A549 (cell line): ENCODE measurements at regions not wholly inside any gene's neighbourhood (a gene's known extent, or its start where the extent isn't known, plus 50 kb on each side); places are given as distances from the start of the nearest gene placed in this dataset.

Experiments used
- ESRRA ChIP-seq: fragments of 150-350 bp; IDR thresholded peaks from 2 replicates; pipeline ENCODE4 v1.6.1; 2014; ENCODE audit warnings: mild to moderate bottlenecking, low read length, borderline replicate concordance
- HDAC2 ChIP-seq: fragments of 200-600 bp; sonication (generic); IDR thresholded peaks from 2 replicates; pipeline ENCODE4 v1.6.1; 2016
- JUN ChIP-seq, 2 experiments: fragments of >200 bp; sonication (Bioruptor Twin); formaldehyde crosslinking; IDR thresholded peaks; 2 replicates in 1 of 2; 3 replicates in 1 of 2; pipeline ENCODE4 v1.6.1; 2016 to 2017
- MAFK ChIP-seq: fragments of 450-650 bp; IDR thresholded peaks from 2 replicates; pipeline ENCODE4 v1.6.1; 2014; ENCODE audit not compliant: partially characterized antibody
- MAZ ChIP-seq: fragments of 150-350 bp; IDR thresholded peaks from 2 replicates; pipeline ENCODE4 v1.6.1; 2014; ENCODE audit warnings: antibody characterized with exemption, low read depth, low read length, borderline replicate concordance
- PBX3 ChIP-seq: IDR thresholded peaks from 2 replicates; pipeline ENCODE4 v1.6.1; 2012
- RFX5 ChIP-seq: fragments of 450-650 bp; IDR thresholded peaks from 2 replicates; pipeline ENCODE4 v1.7.1; 2014; ENCODE audit warnings: antibody characterized with exemption, mild to moderate bottlenecking, moderate library complexity
- SMC3 ChIP-seq: fragments of >200 bp; sonication (Bioruptor Twin); formaldehyde crosslinking; IDR thresholded peaks from 3 replicates; pipeline ENCODE4 v1.6.1; 2018; ENCODE audit warnings: inconsistent platforms
- TF ChIP-seq, protein P1 (sequence below): fragments of >200 bp; sonication (Bioruptor Twin); formaldehyde crosslinking; IDR thresholded peaks from 3 replicates; pipeline ENCODE4 v1.5.1; 2016

- no peak for TF ChIP-seq JUN (IDR thresholded peaks at IDR 0.05)
- TF ChIP-seq, protein P1, sequence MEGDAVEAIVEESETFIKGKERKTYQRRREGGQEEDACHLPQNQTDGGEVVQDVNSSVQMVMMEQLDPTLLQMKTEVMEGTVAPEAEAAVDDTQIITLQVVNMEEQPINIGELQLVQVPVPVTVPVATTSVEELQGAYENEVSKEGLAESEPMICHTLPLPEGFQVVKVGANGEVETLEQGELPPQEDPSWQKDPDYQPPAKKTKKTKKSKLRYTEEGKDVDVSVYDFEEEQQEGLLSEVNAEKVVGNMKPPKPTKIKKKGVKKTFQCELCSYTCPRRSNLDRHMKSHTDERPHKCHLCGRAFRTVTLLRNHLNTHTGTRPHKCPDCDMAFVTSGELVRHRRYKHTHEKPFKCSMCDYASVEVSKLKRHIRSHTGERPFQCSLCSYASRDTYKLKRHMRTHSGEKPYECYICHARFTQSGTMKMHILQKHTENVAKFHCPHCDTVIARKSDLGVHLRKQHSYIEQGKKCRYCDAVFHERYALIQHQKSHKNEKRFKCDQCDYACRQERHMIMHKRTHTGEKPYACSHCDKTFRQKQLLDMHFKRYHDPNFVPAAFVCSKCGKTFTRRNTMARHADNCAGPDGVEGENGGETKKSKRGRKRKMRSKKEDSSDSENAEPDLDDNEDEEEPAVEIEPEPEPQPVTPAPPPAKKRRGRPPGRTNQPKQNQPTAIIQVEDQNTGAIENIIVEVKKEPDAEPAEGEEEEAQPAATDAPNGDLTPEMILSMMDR = no peak
- TF ChIP-seq RFX5 = no peak
- TF ChIP-seq MAFK = no peak
- TF ChIP-seq ESRRA = no peak
- no peak for TF ChIP-seq MAZ
- no peak for TF ChIP-seq SMC3
- no peak for TF ChIP-seq HDAC2
- no peak for TF ChIP-seq PBX3
Measured at GRCh38 chr5:164860896-164861295, 1355.5 kb downstream of the MAT2B start.
